K562 (cell line): ENCODE measurements at regions not wholly inside any gene's neighbourhood (a gene's known extent, or its start where the extent isn't known, plus 50 kb on each side); places are given as distances from the start of the nearest gene placed in this dataset.

Source experiments
- ATAC-seq: fragments of 200-7000 bp; cut with Tn5 transposase; 3 replicates; pipeline ENCODE4 v1.9.1; 2020; ENCODE audit warnings: moderate library complexity
- BruUV-seq: library from RNA; stranded (reverse); fragments of 400-500 nt; replicated peaks from 2 replicates; lab custom pipeline; 2021; lab: Mats Ljungman, UMichigan
- CTCF ChIA-PET: fragments of 300-600 bp; formaldehyde crosslinking; extraction: SDS; loops from one replicate; lab custom pipeline; 2021; ENCODE audit warnings: low intra/inter-chr PET ratio; lab: Yijun Ruan, JAX
- POLR2A ChIA-PET: fragments of 300-600, 350-650 bp; sonication (Branson Sonifier 250); formaldehyde crosslinking; extraction: SDS; loops from one replicate; lab custom pipeline; 2021; ENCODE audit warnings: antibody characterized with exemption, inconsistent platforms; lab: Yijun Ruan, JAX
- DNase-seq, 4 experiments: peaks; one replicate each; pipeline versions ENCODE4 v3.0.0 to v3.0.0-alpha.2; 2011 to 2018; ENCODE audit warnings: low spot score in 3 of 4, mixed read lengths in 3 of 4; ENCODE audit errors: extremely low read depth in 1 of 4
- FAIRE-seq: peaks from 2 replicates; lab custom pipeline; 2011; peaks lifted over from hg19 to GRCh38; lab: Jason Lieb, UNC
- H2AFZ ChIP-seq: 2 replicates; pipeline ENCODE4 v1.6.0; 2011; ENCODE audit warnings: low read depth, low read length, control low read depth, inconsistent platforms
- H3K27ac ChIP-seq: fragments of 200-600 bp; 3 replicates; pipeline ENCODE4 v1.8.0; 2011; ENCODE audit warnings: low read depth, mild to moderate bottlenecking, control low read depth, inconsistent platforms, low read length, moderate library complexity, mixed read lengths; ENCODE audit errors: extremely low read depth
- H3K27me3 ChIP-seq, 2 experiments: fragments of 300-600 bp in 1 of 2; 2 replicates in 1 of 2; 3 replicates in 1 of 2; pipeline versions ENCODE4 v1.6.0 to v1.8.0; 2011; ENCODE audit warnings: inconsistent platforms in 2 of 2, low read length in 2 of 2, mild to moderate bottlenecking in 1 of 2, mixed read lengths in 1 of 2, moderate library complexity in 1 of 2; ENCODE audit not compliant: control insufficient read depth in 2 of 2, insufficient read depth in 2 of 2
- H3K36me3 ChIP-seq: fragments of 300-600 bp; 3 replicates; pipeline ENCODE4 v1.8.0; 2011; ENCODE audit warnings: mild to moderate bottlenecking, low read length, inconsistent platforms; ENCODE audit not compliant: control insufficient read depth, insufficient read depth
- H3K4me1 ChIP-seq, 2 experiments: fragments of 200-600 bp in 1 of 2; replicated peaks in 1 of 2; 2 replicates in 1 of 2; 3 replicates in 1 of 2; pipeline versions ENCODE4 v1.5.1 to v1.8.0; 2011; ENCODE audit warnings: inconsistent platforms in 2 of 2, low read length in 2 of 2, mild to moderate bottlenecking in 1 of 2, mixed read lengths in 1 of 2, moderate library complexity in 1 of 2; ENCODE audit not compliant: control insufficient read depth in 2 of 2, insufficient read depth in 2 of 2
- H3K4me2 ChIP-seq: 2 replicates; pipeline ENCODE4 v1.6.1; 2011; ENCODE audit warnings: low read length, control low read depth, inconsistent platforms, mixed read lengths; ENCODE audit not compliant: insufficient read depth
- H3K4me3 ChIP-seq: fragments of 200-600 bp; sonication (generic), shearing (Covaris generic); 2 replicates; pipeline ENCODE4 v1.5.1; 2016; ENCODE audit warnings: control low read depth, inconsistent platforms
- H3K79me2 ChIP-seq: fragments of 200-600 bp; 3 replicates; pipeline ENCODE4 v1.8.0; 2011; ENCODE audit warnings: low read length, inconsistent platforms; ENCODE audit not compliant: control insufficient read depth, insufficient read depth
- H3K9ac ChIP-seq, 2 experiments: 2 replicates each; pipeline versions ENCODE4 v1.6.0 to v1.6.1; 2011; ENCODE audit warnings: low read depth in 2 of 2, low read length in 2 of 2, control low read depth in 1 of 2, inconsistent platforms in 1 of 2, mild to moderate bottlenecking in 1 of 2, mixed read lengths in 1 of 2; ENCODE audit not compliant: insufficient read depth in 1 of 2
- H3K9me1 ChIP-seq: one replicate; pipeline ENCODE4 v1.6.0; 2011; ENCODE audit warnings: inconsistent platforms, mild to moderate bottlenecking, low read length, moderate library complexity; ENCODE audit not compliant: control insufficient read depth, insufficient read depth
- H3K9me3 ChIP-seq: replicated peaks from 2 replicates; pipeline ENCODE4 v1.5.1; 2011; ENCODE audit warnings: low read depth, low read length, inconsistent platforms; ENCODE audit not compliant: control insufficient read depth, insufficient read depth
- H4K20me1 ChIP-seq: replicated peaks from 2 replicates; pipeline ENCODE4 v1.6.1; 2011; ENCODE audit warnings: low read length, inconsistent platforms, mixed read lengths; ENCODE audit not compliant: control insufficient read depth, insufficient read depth
- ATF3 ChIP-seq, 2 experiments: fragments of 450-650 bp in 1 of 2; sonication (generic) in 1 of 2; formaldehyde crosslinking in 1 of 2; IDR thresholded peaks in 1 of 2; conservative IDR thresholded peaks in 1 of 2; 2 replicates each; pipeline versions ENCODE4 v1.6.1 to v1.8.1; 2016 to 2023; ENCODE audit warnings: mild to moderate bottlenecking in 2 of 2, moderate library complexity in 2 of 2, inconsistent platforms in 1 of 2, missing genetic modification reagents in 1 of 2
- CTCF ChIP-seq, 3 experiments: IDR thresholded peaks in 2 of 3; conservative IDR thresholded peaks in 1 of 3; 2 replicates each; pipeline ENCODE4 v1.5.1; 2011 to 2012; ENCODE audit warnings: low read length in 3 of 3, mild to moderate bottlenecking in 3 of 3, control low read depth in 2 of 3, improper control_type of control experiment in 1 of 3, inconsistent platforms in 1 of 3, low read depth in 1 of 3, mixed read lengths in 1 of 3, moderate library complexity in 1 of 3; ENCODE audit not compliant: insufficient read depth in 2 of 3
- EP400 ChIP-seq: fragments of 450-650 bp; IDR thresholded peaks from 2 replicates; pipeline ENCODE4 v1.6.1; 2017; ENCODE audit warnings: antibody characterized with exemption, mild to moderate bottlenecking, moderate library complexity
- GABPB2 ChIP-seq: fragments of 250-450 bp; sonication (Bioruptor Pico); conservative IDR thresholded peaks from 2 replicates; pipeline ENCODE4 v1.5.1; 2021; ENCODE audit warnings: mild to moderate bottlenecking
- JUNB ChIP-seq: fragments of 450-650 bp; formaldehyde crosslinking; conservative IDR thresholded peaks from 2 replicates; pipeline ENCODE4 v1.4.0; 2020; ENCODE audit warnings: mild to moderate bottlenecking
- KLF6 ChIP-seq: fragments of 250-450 bp; sonication (Bioruptor Pico); IDR thresholded peaks from 2 replicates; pipeline ENCODE4 v1.4.0; 2020; ENCODE audit warnings: mild to moderate bottlenecking, moderate library complexity, borderline replicate concordance
- NR2F6 ChIP-seq: fragments of 450-650 bp; formaldehyde crosslinking; IDR thresholded peaks from 2 replicates; pipeline ENCODE4 v1.4.0; 2020; ENCODE audit warnings: mild to moderate bottlenecking
- NRF1 ChIP-seq, 2 experiments: fragments of 450-650 bp; IDR thresholded peaks in 1 of 2; conservative IDR thresholded peaks in 1 of 2; 2 replicates each; pipeline ENCODE4 v1.6.1; 2014; ENCODE audit warnings: mild to moderate bottlenecking in 2 of 2
- PML ChIP-seq: IDR thresholded peaks from 2 replicates; pipeline ENCODE4 v1.6.1; 2012; ENCODE audit warnings: low read length, inconsistent platforms
- PTRF ChIP-seq: fragments of 450-650 bp; IDR thresholded peaks from 2 replicates; pipeline ENCODE4 v1.6.1; 2016; ENCODE audit warnings: mild to moderate bottlenecking, missing genetic modification characterization, missing compliant biosample characterization
- SETDB1 ChIP-seq: IDR thresholded peaks from one replicate; pipeline ENCODE4 v1.6.1; 2012; ENCODE audit warnings: low read length, control low read depth, inconsistent platforms
- SMARCC2 ChIP-seq: fragments of 450-650 bp; IDR thresholded peaks from 2 replicates; pipeline ENCODE4 v1.6.1; 2017; ENCODE audit warnings: antibody characterized with exemption, moderate library complexity, mild to moderate bottlenecking, low read depth
- TBL1XR1 ChIP-seq, 2 experiments: IDR thresholded peaks; 2 replicates each; pipeline ENCODE4 v1.6.1; 2012; ENCODE audit warnings: improper control_type of control experiment in 2 of 2, low read length in 2 of 2, mild to moderate bottlenecking in 1 of 2
- ZNF324 ChIP-seq: fragments of 250-450 bp; sonication (Bioruptor Pico); IDR thresholded peaks from 2 replicates; pipeline ENCODE4 v1.4.0; 2020; ENCODE audit warnings: mild to moderate bottlenecking
- ZNF408 ChIP-seq: fragments of 250-450 bp; sonication (Bioruptor Pico); IDR thresholded peaks from 2 replicates; pipeline ENCODE4 v1.4.0; 2020; ENCODE audit warnings: low read depth, mild to moderate bottlenecking, moderate library complexity
- WGBS: fragments of 100-300 bp; shearing (Covaris generic); methylation state at CpG from one replicate; pipeline ENCODE4 v1.1.6; 2016; ENCODE audit warnings: low coverage, mixed read lengths; ENCODE audit not compliant: insufficient coverage; ENCODE audit errors: missing lambda C conversion rate; 5-methylcytosine and 5-hydroxymethylcytosine counted together
- in situ Hi-C: fragments of 300-500 bp; cut with MboI; formaldehyde crosslinking; loops from 4 replicates; pipeline ENCODE4 v1.15.0; 2018; ENCODE audit warnings: inconsistent platforms, mixed read lengths
- intact Hi-C: fragments of 100-400 bp; cut with micrococcal nuclease; formaldehyde crosslinking; loops from 2 replicates; pipeline ENCODE4 v1.14.2; 2022
- TF ChIP-seq, protein P1 (sequence below), 2 experiments: IDR thresholded peaks; 2 replicates each; pipeline ENCODE4 v1.6.1; 2012; ENCODE audit warnings: improper control_type of control experiment in 2 of 2, low read depth in 2 of 2, low read length in 2 of 2, borderline replicate concordance in 1 of 2
- TF ChIP-seq, protein P2 (sequence below): fragments of 250-450 bp; sonication (Bioruptor Pico); IDR thresholded peaks from 2 replicates; pipeline ENCODE4 v1.5.1; 2021; ENCODE audit warnings: mild to moderate bottlenecking

DNA sequence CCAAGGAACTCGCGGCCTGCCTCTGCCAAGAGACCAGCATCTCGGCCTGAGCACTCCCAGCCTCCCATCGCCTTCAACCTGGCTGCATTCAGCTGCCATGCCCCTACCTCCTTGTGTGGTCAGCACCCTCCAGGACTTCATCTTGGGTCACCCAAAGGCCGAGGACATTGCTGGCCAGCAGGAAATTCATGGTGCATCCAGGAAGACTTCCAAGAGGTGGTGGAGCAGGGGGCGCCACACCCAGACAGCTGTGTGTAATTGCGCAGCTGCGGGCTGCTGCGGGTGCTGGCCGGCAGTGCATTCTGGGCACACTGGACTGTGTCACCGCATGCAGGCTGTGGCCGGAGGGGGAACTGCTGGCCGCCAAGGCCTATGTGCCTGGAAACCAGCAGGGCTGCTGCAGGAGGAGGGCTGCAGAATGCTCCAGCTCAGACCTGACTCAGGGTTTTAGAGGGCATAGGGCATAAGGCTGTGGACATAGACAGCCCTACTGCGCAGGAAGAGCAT lies 164.3 kb upstream of the TUBA3C start:
- 0% methylated on average over 8 of the region's 14 CpGs for WGBS
- ChIA-PET POLR2A (no interaction called here), CTCF (no interaction called here)
- no peaks in the 10 kb centered on the region for H3K79me2 ChIP-seq
- peaks cover 0 to 7% of the 10 kb centered on the region in 2 experiments; a peak in 2 of 5 replicates for H3K27me3 ChIP-seq
- H3K9me3 ChIP-seq = no peaks in the 10 kb centered on the region
- no peaks in the 10 kb centered on the region for H3K4me1 ChIP-seq
- peak in 2 of 4 experiments; percentile 3 for DNase-seq
- H2AFZ ChIP-seq = no peak overlapping the region
- in situ Hi-C loops (no loop called here), intact Hi-C loops (no loop called here)
- no peak for FAIRE-seq
- no peaks in the 10 kb centered on the region for H4K20me1 ChIP-seq
- H3K4me3 ChIP-seq = no peak overlapping the region
- H3K9ac ChIP-seq = no peak overlapping the region
- H3K4me2 ChIP-seq = no peak overlapping the region
- no peaks in the 10 kb centered on the region for H3K9me1 ChIP-seq
- BruUV-seq = no TSS peak
- H3K27ac ChIP-seq = no peak overlapping the region
- H3K36me3 ChIP-seq = no peaks in the 10 kb centered on the region
- peak; percentile 88 for ATAC-seq
- TF ChIP-seq JUNB (CRISPR knock-in tag) = no peak
- no peak for TF ChIP-seq KLF6
- TF ChIP-seq, protein P1, sequence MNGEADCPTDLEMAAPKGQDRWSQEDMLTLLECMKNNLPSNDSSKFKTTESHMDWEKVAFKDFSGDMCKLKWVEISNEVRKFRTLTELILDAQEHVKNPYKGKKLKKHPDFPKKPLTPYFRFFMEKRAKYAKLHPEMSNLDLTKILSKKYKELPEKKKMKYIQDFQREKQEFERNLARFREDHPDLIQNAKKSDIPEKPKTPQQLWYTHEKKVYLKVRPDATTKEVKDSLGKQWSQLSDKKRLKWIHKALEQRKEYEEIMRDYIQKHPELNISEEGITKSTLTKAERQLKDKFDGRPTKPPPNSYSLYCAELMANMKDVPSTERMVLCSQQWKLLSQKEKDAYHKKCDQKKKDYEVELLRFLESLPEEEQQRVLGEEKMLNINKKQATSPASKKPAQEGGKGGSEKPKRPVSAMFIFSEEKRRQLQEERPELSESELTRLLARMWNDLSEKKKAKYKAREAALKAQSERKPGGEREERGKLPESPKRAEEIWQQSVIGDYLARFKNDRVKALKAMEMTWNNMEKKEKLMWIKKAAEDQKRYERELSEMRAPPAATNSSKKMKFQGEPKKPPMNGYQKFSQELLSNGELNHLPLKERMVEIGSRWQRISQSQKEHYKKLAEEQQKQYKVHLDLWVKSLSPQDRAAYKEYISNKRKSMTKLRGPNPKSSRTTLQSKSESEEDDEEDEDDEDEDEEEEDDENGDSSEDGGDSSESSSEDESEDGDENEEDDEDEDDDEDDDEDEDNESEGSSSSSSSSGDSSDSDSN (IDR thresholded peaks at IDR 0.05; ENCODE audit: borderline replicate concordance in 1 of 2, low read depth in 2 of 2, low read length in 2 of 2) = no peak
- TF ChIP-seq ATF3 (IDR thresholded peaks at IDR 0.05) = no peak
- TF ChIP-seq ATF3 (CRISPR knock-in tag; conservative IDR thresholded peaks at IDR 0.05) = no peak
- TF ChIP-seq TBL1XR1 (IDR thresholded peaks at IDR 0.05; ENCODE audit: low read length in 2 of 2) = no peak
- no peak for TF ChIP-seq ZNF408 (CRISPR knock-in tag)
- no peak for TF ChIP-seq ZNF324 (CRISPR knock-in tag)
- TF ChIP-seq SMARCC2 = no peak
- no peak for TF ChIP-seq SETDB1
- no peak for TF ChIP-seq NR2F6 (CRISPR knock-in tag)
- peak; percentile 18 to 39; a peak in 2 of 4 replicates for TF ChIP-seq NRF1 (conservative IDR thresholded peaks at IDR 0.05 in 1 of 2, IDR thresholded peaks at IDR 0.05 in 1 of 2)
- TF ChIP-seq PML = no peak
- no peak for TF ChIP-seq GABPB2 (CRISPR knock-in tag)
- TF ChIP-seq EP400 = no peak
- TF ChIP-seq, protein P2, sequence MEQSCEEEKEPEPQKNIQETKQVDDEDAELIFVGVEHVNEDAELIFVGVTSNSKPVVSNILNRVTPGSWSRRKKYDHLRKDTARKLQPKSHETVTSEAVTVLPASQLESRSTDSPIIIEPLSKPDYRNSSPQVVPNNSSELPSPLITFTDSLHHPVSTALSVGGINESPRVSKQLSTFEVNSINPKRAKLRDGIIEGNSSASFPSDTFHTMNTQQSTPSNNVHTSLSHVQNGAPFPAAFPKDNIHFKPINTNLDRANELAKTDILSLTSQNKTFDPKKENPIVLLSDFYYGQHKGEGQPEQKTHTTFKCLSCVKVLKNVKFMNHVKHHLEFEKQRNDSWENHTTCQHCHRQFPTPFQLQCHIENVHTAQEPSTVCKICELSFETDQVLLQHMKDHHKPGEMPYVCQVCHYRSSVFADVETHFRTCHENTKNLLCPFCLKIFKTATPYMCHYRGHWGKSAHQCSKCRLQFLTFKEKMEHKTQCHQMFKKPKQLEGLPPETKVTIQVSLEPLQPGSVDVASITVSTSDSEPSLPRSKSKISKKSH (CRISPR knock-in tag) = no peak
- TF ChIP-seq PTRF (tag) = no peak
- peak in 1 of 3 experiments; percentile 17; a peak in 1 of 6 replicates for TF ChIP-seq CTCF (IDR thresholded peaks at IDR 0.05 in 2 of 3, conservative IDR thresholded peaks at IDR 0.05 in 1 of 3; ENCODE audit: insufficient read depth in 2 of 3, low read depth in 1 of 3, low read length in 3 of 3)
